GM11168 (cell line): ENCODE measurements at regions not wholly inside any gene's neighbourhood (a gene's known extent, or its start where the extent isn't known, plus 50 kb on each side); places are given as distances from the start of the nearest gene placed in this dataset.

Experiments
- in situ Hi-C: fragments of 300-500 bp; cut with MboI; formaldehyde crosslinking; loops from one replicate; pipeline ENCODE4 v1.12.0; 2022; ENCODE audit warnings: low sequenced_read_pairs; ENCODE audit not compliant: unreplicated experiment

DNA sequence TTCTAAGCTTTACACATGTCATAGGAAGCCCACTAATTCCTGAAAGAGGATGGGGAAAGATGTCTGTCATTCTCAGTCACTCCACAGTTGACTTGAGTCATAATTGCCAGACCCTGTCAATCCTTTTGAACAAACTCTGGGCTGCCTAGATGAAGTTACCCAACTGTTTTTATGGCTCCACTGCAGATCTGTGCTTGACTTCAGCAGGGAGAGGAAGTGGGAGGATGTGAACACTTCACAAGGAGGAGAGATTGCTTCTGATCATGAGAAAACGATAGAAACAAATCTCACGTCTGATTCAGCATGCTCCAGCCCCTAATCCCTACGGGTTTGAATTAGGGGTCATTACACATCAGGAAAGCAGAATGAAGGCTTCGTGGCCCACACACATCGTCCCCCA is 596.6 kb upstream of the CELF2 start:
- in situ Hi-C loops = no loop called here

DNA sequence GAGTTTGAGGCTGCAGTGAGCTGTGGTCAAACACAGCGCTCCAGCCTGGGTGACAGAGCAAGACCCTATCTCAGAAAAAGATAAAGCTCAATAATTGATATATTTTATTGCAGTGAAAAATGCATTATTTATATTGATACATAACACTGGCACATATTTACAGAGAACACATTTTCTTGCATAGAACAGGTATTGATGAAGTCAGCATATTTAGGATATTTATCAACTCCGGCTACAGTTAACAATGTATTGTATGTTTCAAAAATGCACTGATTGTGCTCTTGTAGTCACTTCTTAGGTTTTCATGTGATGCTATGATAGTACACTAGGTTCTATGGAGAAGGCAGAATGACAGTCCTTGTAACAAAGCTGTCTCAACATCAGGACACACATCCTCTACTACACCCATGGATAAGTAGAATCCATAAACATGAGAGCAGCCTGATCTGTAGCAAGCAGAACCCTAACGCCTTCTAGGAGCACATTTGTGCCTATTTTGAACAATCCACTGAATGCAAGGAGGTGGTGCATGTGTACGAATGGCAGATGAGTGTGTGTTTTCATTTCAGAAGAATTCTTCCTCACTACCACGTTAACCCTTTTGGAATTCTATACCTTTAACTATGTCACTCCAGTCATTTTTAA is 586.1 kb upstream of the CELF2 start:
- in situ Hi-C loops = no loop called here

DNA sequence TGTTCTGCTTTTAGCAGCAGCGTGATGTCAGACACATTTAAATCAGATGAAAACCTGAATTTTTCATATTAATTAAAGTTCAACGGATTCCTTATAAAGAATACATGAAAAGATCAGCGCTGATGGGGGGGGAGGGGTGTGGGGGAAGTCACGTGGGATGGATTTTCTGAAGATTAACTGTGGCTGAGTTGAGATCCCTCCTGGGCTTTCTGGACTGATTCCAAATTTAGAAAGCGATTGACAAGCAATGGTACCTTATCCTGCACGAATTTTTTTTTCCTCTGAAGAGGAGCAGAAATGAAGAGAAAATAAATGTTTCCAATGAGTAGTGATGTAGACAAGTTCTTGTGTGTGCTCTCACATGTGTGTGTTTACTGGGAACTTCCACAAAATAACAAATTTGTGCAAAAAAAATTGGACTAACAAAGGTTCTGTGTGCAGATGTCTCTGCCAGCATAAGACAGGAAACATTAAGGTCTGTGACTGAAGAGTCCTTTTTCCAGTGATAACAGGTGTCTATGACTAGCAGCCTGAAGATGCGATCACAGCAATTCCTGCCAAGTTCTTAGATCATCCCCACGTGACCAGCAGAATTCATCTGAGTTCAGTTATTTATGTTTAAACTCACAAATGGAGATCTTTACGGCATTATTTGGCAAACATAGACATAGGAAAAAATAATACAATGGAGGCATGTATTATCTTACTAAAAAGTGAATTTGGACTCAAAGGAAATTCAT is 585.2 kb upstream of the CELF2 start:
- in situ Hi-C loops = no loop called here

DNA sequence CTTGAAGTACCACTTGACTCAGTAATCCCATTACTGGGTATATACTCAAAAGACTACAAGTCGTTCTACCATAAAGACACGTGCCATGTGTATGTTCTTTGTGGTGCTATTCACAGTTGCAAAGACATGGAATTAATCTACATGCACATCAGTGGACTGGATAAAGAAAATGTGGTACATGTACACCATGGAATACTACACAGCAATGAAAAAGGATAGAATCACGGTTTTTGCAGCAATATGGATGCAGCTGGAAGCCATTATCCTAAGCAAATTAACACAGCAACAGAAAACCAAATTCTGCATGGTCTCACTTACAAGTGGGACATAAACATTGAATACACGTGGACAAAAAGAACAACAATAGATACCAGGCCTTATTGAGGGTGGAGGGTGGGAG is 583.4 kb upstream of the CELF2 start:
- in situ Hi-C loops = no loop called here

DNA sequence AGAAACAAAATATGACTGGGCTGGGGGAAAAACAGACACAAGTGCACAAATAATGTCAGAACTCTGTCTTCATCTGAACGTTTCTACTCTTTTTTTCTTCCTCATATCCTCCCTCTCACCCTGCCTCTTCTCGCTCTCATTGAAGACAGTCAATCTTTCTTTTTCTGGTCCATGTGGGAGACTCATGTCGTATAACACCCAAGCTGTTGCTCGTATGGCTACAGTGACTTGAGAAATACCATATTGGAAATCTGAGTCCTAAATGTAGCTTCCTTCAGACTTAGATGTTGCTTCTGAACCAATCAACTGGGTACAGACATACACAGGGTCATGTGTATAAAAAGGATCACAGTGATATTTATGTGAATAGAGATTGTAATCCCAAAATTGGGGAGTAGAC is 579.8 kb upstream of the CELF2 start:
- in situ Hi-C loops = no loop called here

DNA sequence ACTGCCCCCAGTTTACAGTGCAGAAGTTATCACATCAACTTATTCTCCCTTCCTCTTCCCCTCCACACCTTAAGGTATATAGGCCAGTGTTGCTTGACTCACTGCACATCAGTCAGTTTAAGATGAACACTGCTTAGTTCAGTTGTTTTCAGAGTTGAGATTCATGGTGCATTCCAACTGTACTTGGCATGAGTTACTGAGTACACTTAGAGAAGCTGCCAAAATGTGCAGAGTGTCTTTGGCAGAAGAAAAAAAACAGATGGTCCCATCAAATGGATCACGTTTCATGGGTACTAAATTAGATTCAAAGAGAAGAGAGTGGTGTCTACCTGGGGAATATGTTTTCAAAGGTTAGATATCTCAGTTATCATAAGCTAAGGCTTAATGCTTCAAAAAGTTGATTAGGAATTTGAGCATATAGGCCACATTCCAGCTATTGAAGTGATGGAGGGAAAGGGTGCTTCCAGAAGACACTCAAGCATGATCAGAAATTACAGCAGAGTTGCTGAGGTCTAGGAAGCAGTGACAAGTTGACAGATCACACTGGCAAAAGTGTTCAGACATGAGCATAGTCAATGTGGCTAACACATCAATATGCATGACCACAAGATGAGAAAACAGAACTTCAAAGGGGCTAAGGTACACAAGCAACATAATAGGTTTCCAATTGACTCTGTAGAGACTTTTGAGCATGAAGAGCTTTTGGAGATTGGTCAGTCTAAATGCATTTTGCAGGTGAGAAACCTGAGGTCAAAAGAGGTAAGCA is 579.2 kb upstream of the CELF2 start:
- in situ Hi-C loops = no loop called here

DNA sequence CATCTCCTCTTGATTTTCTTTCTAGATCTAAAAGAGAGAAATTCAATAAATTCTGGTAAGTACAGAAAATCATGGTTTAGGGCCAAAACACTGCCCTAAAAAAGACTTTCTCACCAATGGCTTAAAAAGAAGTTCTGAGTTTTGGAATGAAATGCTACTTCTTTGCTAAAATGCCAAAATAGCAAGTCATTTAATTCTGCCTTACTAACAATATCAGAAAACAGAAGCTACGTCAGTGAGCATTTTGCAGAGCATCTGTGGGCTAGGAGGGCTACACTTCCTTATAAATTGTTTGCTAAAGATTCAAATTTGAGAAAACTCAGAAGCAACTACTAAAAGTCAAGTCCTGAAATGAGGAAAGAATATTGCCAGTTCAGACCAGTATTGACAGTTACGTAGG is 560.8 kb upstream of the CELF2 start:
- in situ Hi-C loops = no loop called here

DNA sequence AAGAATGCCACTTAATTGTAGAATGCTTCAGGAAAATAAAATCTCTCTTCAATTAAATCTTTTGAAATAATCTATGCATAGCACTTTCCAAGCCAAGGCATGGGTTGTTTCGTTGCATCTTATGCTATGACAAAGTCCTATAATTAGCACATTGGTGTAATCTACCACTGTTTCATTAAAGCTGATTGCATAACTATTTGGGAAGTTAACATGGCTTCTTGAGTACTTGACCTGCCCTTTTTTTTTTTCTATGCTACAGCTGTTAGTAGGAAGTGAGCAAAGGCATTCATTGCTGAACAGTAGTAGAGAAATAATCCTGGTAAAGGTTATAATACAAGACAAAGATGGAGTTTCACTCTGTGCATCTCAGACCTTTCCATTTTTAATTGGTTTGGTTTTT is 557.2 kb upstream of the CELF2 start:
- in situ Hi-C loops = no loop called here

DNA sequence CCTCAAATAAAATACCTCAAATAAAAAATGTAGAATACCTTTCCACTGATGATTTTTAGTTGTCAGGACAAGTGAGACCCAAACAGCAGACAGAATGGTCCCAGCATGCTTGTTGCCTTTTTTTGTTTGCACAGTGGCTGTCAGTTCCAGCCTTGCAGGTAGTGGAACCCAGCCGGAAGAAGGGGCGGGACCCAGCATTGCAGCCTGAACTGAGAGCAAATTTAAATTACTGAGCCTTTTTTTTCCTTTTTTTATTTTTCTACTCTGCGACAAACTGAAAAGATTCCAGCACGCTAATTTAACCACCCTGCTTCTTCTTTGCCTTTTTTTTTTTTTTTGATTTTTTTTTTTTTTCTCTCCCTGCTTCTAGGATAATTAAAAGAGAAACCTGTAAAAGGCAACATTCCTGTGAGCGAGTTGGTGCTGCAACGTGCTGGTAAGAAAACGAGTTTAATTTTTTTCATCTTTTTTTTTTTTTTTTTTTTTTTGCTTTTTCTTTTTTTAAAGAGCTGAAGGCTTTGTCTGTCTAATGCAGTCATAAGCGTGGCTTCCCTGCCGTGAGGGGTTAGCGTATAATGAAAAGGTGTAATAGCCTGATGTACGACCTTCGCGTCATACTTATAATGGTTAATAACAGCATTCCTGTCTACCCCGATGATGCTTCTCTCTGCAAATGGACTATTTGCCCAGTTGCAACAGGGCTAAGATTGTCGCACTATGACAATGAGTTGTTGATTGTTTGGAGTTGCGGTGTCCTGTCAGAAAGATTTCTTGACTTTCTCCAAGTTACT is 555.3 kb upstream of the CELF2 start:
- in situ Hi-C loops = no loop called here

DNA sequence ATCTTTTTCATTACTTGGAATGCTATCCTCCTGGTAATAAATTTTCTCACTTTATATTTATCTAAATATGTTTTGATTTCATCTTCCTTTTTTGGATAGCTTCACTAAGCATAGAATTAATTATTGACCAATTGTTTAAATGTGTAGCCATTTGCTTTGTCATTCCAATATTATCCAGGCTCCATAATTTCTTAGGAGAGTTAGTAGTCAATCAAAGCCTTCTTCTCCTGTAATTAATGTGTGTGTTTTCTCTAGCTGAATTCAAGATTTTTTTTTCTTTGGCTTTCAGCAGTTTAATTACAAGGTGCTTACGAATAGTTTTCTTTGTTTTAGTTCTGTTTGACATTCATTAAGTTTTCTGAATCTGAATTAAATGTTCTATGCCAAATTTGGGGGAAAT is 545.9 kb upstream of the CELF2 start:
- in situ Hi-C loops = no loop called here

DNA sequence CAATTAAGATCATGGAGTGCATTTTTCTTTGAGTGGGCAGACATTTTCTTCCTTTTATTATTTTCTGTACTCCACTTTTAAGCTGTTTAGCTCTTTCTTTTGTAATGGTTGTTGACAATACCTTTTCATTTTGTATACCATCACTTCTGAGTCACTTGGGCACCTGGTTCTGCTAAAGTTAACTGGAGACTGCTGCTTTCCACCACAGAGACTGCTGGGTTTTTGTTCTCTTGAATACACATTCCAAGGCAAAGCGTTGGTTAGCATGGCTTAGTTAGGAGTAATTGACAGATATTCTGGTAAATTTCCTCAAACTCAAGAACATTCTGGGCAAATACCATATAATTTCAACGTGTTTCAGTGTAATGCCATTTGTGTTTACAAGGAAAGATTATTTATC is 541.9 kb upstream of the CELF2 start:
- in situ Hi-C loops = no loop called here

DNA sequence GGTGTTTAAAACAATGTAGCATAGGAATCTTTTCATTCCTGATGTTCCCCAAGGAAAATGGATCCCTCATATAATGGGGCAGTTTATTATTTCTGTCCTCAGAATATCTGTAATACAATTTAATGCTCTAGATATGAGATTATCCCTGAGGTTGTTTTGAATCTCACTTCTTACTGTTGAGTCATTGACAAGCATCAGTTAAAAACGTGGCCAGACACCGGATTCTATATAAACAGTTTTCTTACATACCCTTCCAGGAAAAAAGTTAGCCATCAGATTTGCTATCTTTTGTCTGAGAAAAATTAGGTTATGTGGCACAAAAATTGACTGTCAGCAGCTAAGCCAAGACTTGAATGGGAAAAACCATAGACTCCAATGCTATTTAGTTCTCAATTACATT is 539.8 kb upstream of the CELF2 start:
- in situ Hi-C loops = no loop called here

DNA sequence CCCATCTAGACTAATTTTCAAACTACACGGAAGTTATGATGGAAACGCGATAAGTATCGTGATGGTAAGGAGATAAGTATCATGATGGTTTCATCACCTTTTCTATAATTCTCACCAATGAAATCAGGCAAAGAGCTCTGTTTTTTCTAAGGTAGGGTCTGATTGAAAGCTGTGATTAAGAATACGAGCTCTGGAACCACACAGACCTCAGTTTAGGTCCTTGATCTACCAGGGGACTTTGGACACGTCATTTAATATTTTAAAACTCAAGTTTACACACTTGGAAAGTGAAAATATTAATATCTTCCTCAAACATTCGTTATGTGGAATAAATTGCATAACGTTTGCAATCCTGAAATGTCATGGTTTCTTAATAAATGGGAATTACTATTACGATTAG is 538.2 kb upstream of the CELF2 start:
- in situ Hi-C loops = no loop called here

DNA sequence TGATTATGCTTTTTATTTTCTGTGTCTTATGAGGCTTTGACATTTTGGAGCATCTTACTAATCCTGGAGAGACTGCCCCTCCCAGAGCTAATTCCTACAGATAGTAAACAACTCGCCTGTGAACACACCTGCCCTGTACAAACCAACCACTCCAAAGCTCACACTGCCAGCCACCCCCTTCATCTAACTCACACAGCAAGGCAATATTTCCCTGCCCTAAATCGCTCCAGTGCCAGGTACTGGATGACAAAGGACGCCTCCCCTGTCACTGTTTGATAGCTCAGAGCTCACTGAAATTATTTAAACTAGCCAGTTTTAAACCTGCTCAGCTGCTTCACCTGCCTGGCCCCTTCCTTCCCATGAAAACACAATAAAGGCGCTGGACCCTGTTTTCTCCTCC is 535.1 kb upstream of the CELF2 start:
- in situ Hi-C loops = no loop called here

DNA sequence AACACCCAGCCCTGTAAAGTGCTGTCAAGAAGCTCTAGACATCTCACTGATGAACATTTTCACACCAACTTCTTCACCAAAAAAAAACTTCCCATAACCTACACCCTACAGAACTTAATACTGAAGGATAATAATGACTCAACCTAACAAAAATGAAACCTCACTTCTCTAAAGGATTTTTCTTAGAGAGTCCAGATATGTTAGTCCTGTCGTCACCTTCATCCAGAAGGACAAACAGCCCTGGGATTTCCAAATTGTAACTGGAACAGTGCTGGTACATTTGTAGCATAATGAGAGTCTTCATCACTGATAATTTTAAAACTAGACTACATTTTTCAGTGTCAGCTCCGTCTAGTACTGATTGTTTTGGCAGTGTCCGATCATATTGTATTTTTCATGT is 528.6 kb upstream of the CELF2 start:
- in situ Hi-C loops = no loop called here

DNA sequence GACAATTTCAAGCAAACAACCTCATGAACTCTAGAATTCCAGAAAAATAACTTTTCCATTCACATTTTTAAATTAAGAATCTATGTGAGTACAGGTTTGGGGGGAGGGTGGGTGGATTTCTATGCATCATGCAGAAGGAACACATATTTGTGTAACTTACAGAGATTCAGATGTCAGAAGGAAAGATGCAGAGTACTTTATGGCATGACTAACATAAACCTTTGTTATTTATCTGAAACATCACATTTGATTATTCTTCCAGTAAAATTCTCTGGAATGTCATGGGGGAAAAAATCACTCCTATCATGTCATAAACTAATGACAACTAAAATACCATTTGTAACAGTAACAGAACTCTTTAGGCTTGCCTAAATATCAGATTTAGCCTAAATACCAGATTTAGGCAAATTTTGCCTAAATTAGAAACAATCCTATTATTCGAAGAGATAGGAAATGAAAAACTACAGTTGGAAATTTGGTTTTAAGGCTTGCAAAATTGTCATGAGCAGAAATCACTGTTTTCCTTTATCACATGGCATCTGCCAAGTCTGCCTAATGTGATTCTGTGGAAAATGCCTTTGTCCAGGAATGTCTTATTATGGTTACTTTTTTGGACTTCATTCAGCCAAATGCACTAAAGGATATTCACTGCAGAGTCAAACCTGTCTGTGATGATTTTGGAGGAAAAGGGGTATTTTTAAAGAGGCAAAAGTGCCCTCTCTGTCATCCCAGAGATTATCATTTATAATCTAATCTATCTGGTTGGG is 527.7 kb upstream of the CELF2 start:
- in situ Hi-C loops = no loop called here

DNA sequence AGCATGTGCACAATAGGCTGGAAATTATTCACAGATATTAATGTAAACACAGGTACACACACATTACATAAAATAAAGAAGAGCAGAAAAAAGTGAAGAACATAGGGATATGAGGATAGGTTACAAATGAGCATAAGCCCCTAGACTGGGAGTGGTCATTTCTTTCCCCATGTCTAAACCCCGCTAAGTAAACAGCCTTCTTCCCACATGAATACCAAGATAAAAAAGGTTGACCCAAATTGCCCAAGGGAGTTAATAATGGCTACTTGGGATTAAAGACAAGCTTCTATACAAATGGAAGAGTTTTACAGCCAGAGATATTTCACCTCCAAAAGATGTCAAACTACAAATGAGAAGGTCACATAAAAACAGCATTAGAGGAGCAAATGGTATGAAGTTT is 527.1 kb upstream of the CELF2 start:
- in situ Hi-C loops = no loop called here

DNA sequence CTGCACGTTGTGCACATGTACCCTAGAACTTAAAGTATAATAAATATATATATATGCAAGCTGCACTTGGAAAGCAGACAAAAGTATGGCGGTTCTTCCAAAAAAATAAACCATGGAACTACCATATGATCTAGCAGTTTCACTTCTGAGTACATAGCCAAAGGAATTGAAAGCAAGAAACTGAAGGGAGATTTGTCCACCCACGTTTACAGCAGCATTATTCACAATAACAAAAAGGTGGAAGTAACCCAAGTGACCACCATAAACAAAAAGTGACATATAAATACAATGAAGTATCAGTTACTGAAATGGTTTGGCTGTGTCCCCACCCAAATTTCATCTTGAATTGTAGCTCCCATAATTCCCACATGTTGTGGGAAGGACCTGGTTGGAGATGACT is 525.3 kb upstream of the CELF2 start:
- in situ Hi-C loops = no loop called here

DNA sequence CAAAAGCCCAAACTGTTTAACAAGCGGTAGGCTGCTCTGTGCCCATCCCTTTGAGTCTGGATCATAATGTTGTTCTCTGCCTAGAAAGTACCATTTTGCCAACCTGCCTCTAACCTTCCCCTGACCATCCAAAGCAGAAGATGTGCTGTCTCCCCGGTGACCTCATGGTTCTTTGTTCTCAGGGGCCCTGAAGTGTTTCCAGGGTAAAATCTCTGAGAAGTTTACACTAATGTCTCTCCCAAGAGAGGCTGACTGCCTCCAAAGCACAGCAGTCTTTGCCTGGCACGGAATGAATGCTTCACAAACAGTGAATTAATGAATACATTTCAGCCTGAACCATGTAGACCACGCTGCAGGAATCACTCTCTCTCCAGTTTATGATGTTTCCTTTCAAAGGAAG is 523.8 kb upstream of the CELF2 start:
- in situ Hi-C loops = no loop called here

DNA sequence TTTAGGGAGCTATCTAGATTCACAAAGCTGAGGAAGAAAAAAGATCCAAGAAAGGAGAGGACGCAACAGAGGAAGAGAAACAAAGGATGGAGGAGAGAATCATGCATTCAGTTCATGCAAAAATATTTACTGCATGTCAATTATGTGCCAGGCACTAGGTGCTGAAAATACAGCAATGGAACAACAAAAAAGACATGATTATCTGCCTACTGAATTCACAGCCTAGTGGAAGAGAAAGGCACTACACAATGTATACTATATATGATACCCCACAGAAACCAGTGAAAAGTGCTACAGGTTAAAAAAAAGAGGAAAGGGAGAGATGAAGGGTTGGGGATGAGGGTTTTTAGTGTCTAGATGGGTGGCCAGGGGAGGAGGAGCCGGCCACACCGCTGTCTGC is 520.4 kb upstream of the CELF2 start:
- in situ Hi-C loops = no loop called here
